ENCODE measurements at regions not wholly inside any gene's neighbourhood (a gene's known extent, or its start where the extent isn't known, plus 50 kb on each side); places are given as distances from the start of the nearest gene placed in this dataset.
A peak's percentile ranks its signal among the peaks of the same experiment; 100 is the strongest.

GRCh38 chr11:15625691-15626090, 511.0 kb downstream of the INSC start:
- DNase-seq = no peak

- no peak for DNase-seq
These were observed 512.8 kb downstream of the INSC start for GRCh38 chr11:15627560-15627959.

- DNase-seq = no peak
These were observed 515.1 kb downstream of the INSC start for GRCh38 chr11:15629690-15630321.

GRCh38 chr11:15630896-15631295, 516.2 kb downstream of the INSC start:
- DNase-seq = no peak

- no peak for DNase-seq
These were observed 520.8 kb downstream of the INSC start for GRCh38 chr11:15635521-15635920.

- no peak for DNase-seq
These were observed 521.9 kb downstream of the INSC start for GRCh38 chr11:15636521-15637089.

GRCh38 chr11:15638386-15638787, 523.7 kb downstream of the INSC start:
- no peak for DNase-seq

GRCh38 chr11:15640318-15640717, 525.6 kb downstream of the INSC start:
- no peak for DNase-seq

GRCh38 chr11:15641271-15642045, 526.7 kb downstream of the INSC start:
- DNase-seq = no peak

GRCh38 chr11:15645201-15645600, 530.5 kb downstream of the INSC start:
- DNase-seq = no peak

GRCh38 chr11:15649371-15650104, 534.8 kb downstream of the INSC start:
- DNase-seq = no peak

- DNase-seq = peak; percentile 89
These were observed 535.6 kb downstream of the INSC start for GRCh38 chr11:15650105-15650938.

- no peak for DNase-seq
These were observed 536.3 kb downstream of the INSC start for GRCh38 chr11:15651033-15651432.

GRCh38 chr11:15651816-15652215, 537.1 kb downstream of the INSC start:
- DNase-seq = no peak

GRCh38 chr11:15653191-15653710, 538.5 kb downstream of the INSC start:
- DNase-seq = no peak

GRCh38 chr11:15654451-15654850, 539.7 kb downstream of the INSC start:
- no peak for DNase-seq

GRCh38 chr11:15655552-15655951, 540.8 kb downstream of the INSC start:
- DNase-seq = no peak

GRCh38 chr11:15657264-15657663, 542.5 kb downstream of the INSC start:
- DNase-seq = no peak

GRCh38 chr11:15660496-15660895, 545.8 kb downstream of the INSC start:
- DNase-seq = no peak

- no peak for DNase-seq
These were observed 547.6 kb downstream of the INSC start for GRCh38 chr11:15662285-15662684.

- DNase-seq = no peak
These were observed 549.1 kb downstream of the INSC start for GRCh38 chr11:15663777-15664218.

GRCh38 chr11:15665368-15665871, 550.7 kb downstream of the INSC start:
- DNase-seq = no peak

Measured in DMS79 treated with DMSO at 0.1 percent for 48 hours (cell line).